ENCODE measurements at regions not wholly inside any gene's neighbourhood (a gene's known extent, or its start where the extent isn't known, plus 50 kb on each side); places are given as distances from the start of the nearest gene placed in this dataset.
A peak's percentile ranks its signal among the peaks of the same experiment; 100 is the strongest.

DNA sequence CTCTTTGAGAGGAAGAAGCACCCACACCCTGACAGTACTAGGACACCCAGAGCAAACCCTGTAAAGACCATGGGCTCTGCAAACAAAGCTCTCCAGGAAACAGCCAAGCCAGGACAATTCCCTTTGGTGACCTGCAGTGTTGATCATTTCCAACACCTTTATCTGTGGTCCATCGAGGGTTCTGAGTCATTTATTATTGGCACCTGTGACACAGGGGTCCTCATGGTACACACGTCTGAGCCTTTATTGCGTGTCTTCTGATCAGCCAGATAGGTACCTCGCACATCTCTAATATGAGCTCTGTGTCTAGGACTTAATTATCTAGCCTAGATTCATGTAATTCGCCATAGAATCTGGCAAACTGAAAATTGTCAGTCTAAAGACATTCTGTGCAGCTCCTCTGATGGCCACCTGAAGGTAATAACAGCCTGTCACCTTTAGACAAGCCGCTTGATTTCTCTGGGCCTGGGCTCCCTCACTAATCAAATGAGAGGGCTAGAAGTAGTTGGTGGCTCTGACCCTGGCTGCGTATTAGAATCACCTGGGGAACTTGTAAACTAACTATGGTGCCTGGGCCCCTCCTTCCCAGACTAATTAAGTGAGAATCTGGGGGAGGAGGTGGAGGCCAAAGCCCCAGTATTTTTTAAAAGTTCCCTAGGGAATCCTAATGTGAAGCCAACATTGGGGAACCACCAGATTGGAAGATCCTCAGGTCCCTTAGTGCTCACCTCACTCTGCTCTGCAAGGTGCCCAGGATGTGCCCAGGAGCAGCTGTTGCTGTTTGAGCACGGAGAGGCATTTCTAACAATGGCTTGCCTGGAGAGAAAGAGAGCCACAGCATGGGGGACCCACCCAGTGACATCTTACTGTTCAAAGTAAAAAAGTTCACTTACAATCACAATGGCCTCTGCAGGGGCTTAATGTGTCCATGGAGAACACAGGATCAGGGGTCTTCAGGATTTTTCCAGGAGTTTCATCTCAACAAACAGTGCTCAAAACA, 122.0 kb upstream of the ARID1B start:
- TF ChIP-seq POLR2A (IDR thresholded peaks at IDR 0.05), result no peak
- TF ChIP-seq, protein P1, sequence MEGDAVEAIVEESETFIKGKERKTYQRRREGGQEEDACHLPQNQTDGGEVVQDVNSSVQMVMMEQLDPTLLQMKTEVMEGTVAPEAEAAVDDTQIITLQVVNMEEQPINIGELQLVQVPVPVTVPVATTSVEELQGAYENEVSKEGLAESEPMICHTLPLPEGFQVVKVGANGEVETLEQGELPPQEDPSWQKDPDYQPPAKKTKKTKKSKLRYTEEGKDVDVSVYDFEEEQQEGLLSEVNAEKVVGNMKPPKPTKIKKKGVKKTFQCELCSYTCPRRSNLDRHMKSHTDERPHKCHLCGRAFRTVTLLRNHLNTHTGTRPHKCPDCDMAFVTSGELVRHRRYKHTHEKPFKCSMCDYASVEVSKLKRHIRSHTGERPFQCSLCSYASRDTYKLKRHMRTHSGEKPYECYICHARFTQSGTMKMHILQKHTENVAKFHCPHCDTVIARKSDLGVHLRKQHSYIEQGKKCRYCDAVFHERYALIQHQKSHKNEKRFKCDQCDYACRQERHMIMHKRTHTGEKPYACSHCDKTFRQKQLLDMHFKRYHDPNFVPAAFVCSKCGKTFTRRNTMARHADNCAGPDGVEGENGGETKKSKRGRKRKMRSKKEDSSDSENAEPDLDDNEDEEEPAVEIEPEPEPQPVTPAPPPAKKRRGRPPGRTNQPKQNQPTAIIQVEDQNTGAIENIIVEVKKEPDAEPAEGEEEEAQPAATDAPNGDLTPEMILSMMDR (IDR thresholded peaks at IDR 0.05), result no peak
- H3K36me3 ChIP-seq, result no peaks in the 10 kb centered on the region
- intact Hi-C loops (cut with DNase I), result no loop called here
- no peaks in the 10 kb centered on the region for H3K27me3 ChIP-seq
- H3K4me1 ChIP-seq, result peaks cover 0 to 25% (median 13%) of the 10 kb centered on the region in 12 donors
- DNase-seq (no peak), ATAC-seq (no peak)
- WGBS, 4 donors, result 90 to 93% (median 91%) methylated on average over 8 of the region's 8 CpGs
- no peak overlapping the region for H3K27ac ChIP-seq
- no peak overlapping the region for H3K4me3 ChIP-seq
- no peaks in the 10 kb centered on the region for H3K9me3 ChIP-seq

DNA sequence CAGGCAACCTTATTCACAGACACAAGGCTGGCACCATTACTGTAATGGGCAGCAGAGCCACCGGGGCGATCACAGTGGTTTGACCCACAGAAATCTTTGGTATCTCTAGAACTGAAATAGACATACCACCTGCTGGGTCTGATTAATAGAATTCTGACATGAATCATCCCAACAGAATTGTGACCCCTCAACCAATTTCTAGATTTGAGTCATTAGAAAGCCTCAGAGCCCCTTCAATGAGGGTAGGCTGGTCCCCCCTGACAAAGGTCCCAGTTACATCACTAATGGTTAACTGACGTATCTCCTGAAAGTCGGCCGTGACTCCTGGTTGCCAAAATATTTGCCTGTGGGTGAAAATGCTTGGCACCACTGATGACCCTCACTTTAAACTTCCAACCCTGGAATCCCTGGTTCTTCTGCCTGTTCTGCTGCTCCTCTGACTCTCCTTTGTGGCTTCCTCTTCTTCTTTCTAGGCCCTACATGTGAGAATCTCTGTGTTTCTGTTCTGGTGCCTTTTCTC, 124.9 kb upstream of the ARID1B start:
- H3K9me3 ChIP-seq, result no peaks in the 10 kb centered on the region
- no peaks in the 10 kb centered on the region for H3K27me3 ChIP-seq
- intact Hi-C loops (cut with DNase I), result no loop called here
- no peak overlapping the region for H3K27ac ChIP-seq
- DNase-seq, result no peak
- no peak overlapping the region for H3K4me3 ChIP-seq
- H3K4me1 ChIP-seq, result peaks cover 0 to 8% (median 0%) of the 10 kb centered on the region in 12 donors
- no peak for ATAC-seq
- WGBS, 4 donors, result 93 to 99% (median 96%) methylated on average over 5 of the region's 5 CpGs
- TF ChIP-seq POLR2A (IDR thresholded peaks at IDR 0.05), result no peak
- TF ChIP-seq, protein P1 (IDR thresholded peaks at IDR 0.05), result no peak
- no peaks in the 10 kb centered on the region for H3K36me3 ChIP-seq

DNA sequence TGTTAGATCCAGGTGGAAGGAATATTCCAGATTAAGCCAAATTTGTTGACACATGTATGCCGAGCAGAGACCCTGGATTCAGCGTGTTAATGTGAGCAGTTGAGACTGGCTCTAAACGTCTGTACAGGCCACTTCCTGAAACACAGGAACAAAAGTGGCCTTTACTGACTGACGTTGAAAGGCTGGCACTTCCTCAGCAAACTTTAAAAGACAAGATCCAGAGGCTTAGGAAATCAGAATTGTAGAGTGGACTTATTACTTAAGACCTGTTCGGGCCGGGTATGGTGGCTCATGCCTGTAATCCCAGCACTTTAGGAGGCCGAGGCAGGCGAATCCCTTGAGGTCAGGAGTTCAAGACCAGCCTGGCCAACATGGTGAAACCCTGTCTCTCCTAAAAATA, 125.7 kb upstream of the ARID1B start:
- no peak for TF ChIP-seq POLR2A (IDR thresholded peaks at IDR 0.05)
- TF ChIP-seq, protein P1 (IDR thresholded peaks at IDR 0.05), result no peak
- Histone ChIP-seq H3K36me3 (no peaks in the 10 kb centered on the region), H3K9me3 (no peaks in the 10 kb centered on the region), H3K4me3 (no peak overlapping the region), H3K27me3 (no peaks in the 10 kb centered on the region), H3K27ac (no peak overlapping the region), H3K4me1 (peaks cover 0 to 9% (median 0%) of the 10 kb centered on the region in 12 donors)
- DNase-seq (no peak), ATAC-seq (peak in 1 of 4 donors; percentile 45)
- intact Hi-C loops (cut with DNase I), result no loop called here
- 77 to 83% (median 81%) methylated on average over 8 of the region's 8 CpGs for WGBS, 4 donors

DNA sequence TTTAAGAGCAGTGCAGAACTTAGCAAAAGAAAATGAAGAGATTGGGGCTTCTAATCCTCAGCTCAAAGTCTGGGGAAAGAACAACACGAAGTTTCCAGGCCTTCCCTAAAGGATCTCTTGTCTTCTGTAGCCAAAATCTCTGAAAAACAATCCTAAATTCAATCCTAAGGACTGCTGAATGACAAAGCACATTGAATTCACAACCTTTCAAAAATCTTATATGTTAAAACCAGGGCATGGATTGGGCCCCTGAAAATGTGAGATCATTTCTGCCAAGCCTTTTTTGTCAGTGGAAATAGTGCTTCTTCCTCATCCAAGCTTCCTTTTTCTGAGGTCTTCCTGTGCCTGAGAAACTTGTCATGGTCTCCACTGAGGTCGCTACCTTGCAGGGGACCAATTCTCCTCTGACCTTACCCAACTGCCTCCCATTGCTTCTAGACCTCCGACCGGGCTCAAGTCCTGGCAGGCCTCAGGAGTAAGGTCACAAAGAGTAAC, 126.2 kb upstream of the ARID1B start:
- WGBS, 4 donors, result 89 to 91% (median 90%) methylated on average over 4 of the region's 4 CpGs
- DNase-seq (no peak), ATAC-seq (no peak)
- intact Hi-C loops (cut with DNase I), result no loop called here
- no peak for TF ChIP-seq POLR2A (IDR thresholded peaks at IDR 0.05)
- TF ChIP-seq, protein P1 (IDR thresholded peaks at IDR 0.05), result no peak
- Histone ChIP-seq H3K9me3 (no peaks in the 10 kb centered on the region), H3K36me3 (no peaks in the 10 kb centered on the region), H3K4me3 (no peak overlapping the region), H3K27me3 (no peaks in the 10 kb centered on the region), H3K4me1 (peaks cover 0 to 9% (median 0%) of the 10 kb centered on the region in 12 donors), H3K27ac (no peak overlapping the region)
